ENCODE measurements at regions not wholly inside any gene's neighbourhood (a gene's known extent, or its start where the extent isn't known, plus 50 kb on each side); places are given as distances from the start of the nearest gene placed in this dataset.

- no peak for DNase-seq
Measured at GRCh38 chr18:47530695-47531094, 279.2 kb upstream of the SKOR2 start.

DNA sequence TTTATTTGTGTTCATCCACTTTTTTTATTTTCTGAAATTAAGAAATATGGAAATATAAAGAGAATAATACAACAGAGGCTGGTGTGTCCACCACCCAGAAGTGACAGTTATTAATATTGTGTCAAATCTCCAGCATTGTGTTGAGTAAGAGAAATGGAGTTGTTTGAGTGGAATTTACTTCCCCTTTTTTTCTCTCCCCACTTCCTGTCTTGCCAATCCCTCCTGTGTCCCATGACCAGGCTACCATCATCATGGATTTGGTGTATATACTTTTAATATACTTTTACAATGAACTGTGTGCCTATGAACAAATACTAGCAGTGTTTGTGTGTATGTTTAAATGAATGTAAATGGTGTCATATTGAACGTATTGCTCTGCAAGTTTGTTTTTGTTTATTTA lies 276.9 kb upstream of the SKOR2 start:
- DNase-seq = no peak

GRCh38 chr18:47526147-47526546 lies 274.7 kb upstream of the SKOR2 start:
- no peak for DNase-seq

DNA sequence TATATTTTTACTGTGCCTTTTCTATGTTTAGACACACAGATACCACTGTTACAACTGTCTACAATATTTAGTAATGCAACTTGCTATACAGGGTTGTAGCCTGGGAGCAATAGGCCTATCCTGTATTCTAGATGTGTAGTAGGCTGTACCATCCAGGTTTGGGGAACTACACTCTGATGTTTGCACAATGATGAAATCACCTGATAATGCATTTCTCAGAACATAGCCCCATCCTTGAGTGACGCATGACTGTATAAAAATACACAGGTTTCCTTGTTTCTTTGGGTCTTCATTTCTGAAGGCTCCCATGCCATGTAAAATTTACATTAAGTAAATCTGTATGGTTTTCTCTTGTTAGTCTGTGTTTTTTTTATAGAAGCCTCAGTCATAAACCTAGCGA lies 270.9 kb upstream of the SKOR2 start:
- no peak for DNase-seq

DNA sequence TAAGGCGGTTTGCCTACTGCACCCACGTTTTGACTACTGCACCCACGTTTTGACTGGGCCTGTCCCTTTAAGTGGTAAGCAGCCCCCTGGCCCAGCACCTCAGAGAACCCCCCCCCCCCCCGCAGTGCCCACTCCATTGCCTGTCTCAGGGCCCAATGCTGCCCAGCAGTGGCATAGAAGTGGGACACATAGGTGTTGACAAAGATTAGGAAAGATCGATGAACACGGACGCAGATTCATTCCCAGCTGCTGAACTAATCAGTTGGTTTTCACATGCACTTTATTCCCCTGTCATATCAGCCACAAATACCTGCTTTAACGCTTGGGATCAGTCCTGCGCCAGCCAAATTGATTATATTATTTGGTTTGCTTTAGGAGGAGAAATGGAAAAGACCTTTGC lies 268.8 kb upstream of the SKOR2 start:
- DNase-seq = no peak

GRCh38 chr18:47519706-47520105 lies 268.2 kb upstream of the SKOR2 start:
- no peak for DNase-seq

- no peak for DNase-seq
Measured at GRCh38 chr18:47519277-47519676, 267.8 kb upstream of the SKOR2 start.

DNA sequence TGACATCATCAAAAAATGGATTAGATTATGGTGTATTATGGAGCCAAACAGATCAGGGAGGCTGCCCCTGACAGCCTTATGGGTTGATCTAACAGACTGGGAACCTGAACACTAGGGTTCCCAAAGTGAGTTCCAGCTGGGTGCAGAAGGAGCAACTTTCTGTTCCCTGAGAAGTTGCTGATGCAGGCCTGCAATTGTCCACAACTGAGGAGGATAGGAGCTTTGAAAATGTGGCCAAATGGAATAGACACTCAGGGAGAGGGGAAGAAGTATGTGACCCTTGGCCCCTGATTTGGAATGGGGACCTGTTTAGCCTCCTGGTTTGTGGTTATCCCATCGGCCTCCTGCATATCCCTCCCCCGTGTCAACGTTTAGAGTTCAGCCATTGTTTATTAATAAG lies 262.2 kb upstream of the SKOR2 start:
- no peak for DNase-seq

- no peak for DNase-seq
Measured at GRCh38 chr18:47512726-47513435, 261.4 kb upstream of the SKOR2 start.

DNA sequence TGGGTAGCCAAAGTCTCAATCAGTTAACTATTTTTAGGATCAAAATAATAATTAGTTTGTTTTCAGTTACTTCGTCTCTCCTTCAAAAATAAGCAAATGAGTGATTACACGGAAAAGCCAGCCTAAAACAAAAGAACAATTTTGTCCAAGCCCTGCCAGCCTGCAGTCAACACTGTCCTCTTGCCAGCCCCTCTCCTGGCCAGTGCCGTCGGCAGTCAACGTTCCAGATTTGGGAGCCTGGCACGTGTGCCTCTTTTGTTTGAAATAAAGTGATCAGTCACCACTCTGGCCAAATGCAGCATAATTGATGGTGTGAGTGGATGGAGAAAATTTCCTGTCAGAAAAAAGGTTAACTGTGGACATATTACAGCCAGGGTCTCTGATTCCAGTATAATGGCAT lies 260.6 kb upstream of the SKOR2 start:
- DNase-seq = no peak

DNA sequence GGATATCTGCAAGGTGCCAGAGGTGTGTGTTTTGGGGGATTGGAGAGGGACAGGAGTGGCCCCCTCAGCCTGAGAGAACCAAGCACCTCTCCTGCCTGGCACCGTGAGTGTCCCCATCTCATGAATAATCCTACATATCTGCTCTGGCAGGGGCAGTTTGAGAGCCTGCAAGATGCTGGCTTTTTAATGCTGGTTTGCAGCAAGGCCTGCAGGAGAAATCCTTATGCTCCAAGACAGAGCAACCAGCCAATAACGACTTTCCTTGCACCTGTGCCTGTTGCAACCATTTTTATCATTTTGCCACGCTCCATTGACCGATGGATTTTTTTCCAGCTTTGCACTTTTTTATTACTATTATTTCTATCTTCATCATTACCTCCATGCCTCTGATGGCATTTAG lies 259.4 kb upstream of the SKOR2 start:
- no peak for DNase-seq

DNA sequence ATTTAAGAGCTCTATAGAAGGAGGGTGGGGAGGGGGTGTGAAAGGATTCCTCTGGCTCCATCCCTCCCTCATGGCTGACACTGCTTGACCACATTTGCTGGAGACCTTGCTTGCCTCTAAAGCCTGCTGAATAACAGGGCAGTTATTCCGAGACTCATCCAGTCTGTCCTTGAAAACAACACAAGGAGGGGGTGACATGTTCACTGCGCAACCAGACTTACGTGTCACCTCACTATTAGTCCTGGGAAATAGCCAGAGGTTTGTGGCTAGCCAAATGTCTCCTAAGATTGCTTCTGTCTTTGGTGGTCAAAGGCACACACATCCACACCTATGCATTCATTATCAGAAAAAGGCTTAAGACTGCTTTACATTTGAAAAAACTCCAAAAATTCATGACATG lies 256.2 kb upstream of the SKOR2 start:
- DNase-seq = no peak

- DNase-seq = no peak
Measured at GRCh38 chr18:47506897-47507296, 255.4 kb upstream of the SKOR2 start.

- no peak for DNase-seq
Measured at GRCh38 chr18:47501946-47502345, 250.5 kb upstream of the SKOR2 start.

DNA sequence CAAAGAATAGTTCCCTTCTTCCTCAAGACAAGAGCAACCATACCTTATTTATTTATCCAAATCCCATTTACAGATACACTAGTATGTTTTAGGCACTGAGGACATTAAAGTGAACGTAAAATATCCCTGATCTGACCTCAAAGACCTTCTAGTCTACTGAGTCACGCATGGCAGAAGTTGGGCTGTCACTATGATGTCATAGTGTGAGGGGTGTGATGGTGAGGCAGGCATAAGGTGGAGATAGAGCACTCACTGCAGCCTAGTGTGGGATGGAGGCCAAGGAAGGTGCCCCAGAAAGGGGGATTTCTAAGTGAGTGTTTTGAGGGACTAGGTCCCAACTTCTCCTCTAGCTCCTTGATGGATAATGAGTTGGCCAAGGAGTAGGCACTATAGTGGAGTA lies 249.5 kb upstream of the SKOR2 start:
- no peak for DNase-seq

- no peak for DNase-seq
Measured at GRCh38 chr18:47492691-47493090, 241.2 kb upstream of the SKOR2 start.

GRCh38 chr18:47490882-47491281 lies 239.4 kb upstream of the SKOR2 start:
- DNase-seq = no peak

- DNase-seq = no peak
Measured at GRCh38 chr18:47485221-47485797, 233.8 kb upstream of the SKOR2 start.

GRCh38 chr18:47484068-47484467 lies 232.6 kb upstream of the SKOR2 start:
- DNase-seq = no peak

- DNase-seq = no peak
Measured at GRCh38 chr18:47480166-47480565, 228.7 kb upstream of the SKOR2 start.

GRCh38 chr18:47471784-47472183 lies 220.3 kb upstream of the SKOR2 start:
- no peak for DNase-seq

GRCh38 chr18:47470941-47471340 lies 219.5 kb upstream of the SKOR2 start:
- no peak for DNase-seq

GRCh38 chr18:47469576-47469975 lies 218.1 kb upstream of the SKOR2 start:
- no peak for DNase-seq

DNA sequence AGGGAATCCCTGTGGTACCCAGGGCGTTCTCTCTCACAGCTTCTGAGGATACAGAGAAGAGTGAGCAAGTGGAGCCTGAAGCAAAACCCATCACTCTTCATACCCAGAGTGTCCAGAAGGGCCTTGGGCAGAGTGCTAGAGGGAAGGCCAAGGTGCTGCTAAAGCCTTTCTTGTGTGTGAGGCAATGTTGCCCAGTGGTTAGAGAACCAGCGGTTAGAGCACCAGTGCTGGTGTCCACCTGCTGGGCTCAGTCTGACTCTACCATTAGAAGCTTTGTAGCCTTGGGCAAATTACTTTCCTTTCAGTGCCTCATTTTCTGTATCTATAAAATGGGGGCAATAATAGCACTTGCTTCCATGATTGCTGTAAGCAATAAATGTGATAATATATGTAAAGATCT lies 210.5 kb upstream of the SKOR2 start:
- no peak for DNase-seq

- DNase-seq = no peak
Measured at GRCh38 chr18:47461406-47461948, 210.0 kb upstream of the SKOR2 start.
